NT2/D1 (cell line): ENCODE measurements at regions not wholly inside any gene's neighbourhood (a gene's known extent, or its start where the extent isn't known, plus 50 kb on each side); places are given as distances from the start of the nearest gene placed in this dataset.
"Not testable (repeated sequence)": the region's sequence is repeated elsewhere in the genome, so short reads cannot be mapped to it uniquely, and the experiment has no call there.

Experiments
- DNase-seq: peaks from one replicate; pipeline ENCODE4 v3.0.0-alpha.2; 2011; ENCODE audit warnings: low read depth, low spot score
- H3K27me3 ChIP-seq: 2 replicates; pipeline ENCODE4 v1.6.0; 2011; ENCODE audit warnings: mild to moderate bottlenecking; ENCODE audit not compliant: insufficient read length, insufficient read depth
- H3K36me3 ChIP-seq: 2 replicates; pipeline ENCODE4 v1.6.1; 2011; ENCODE audit warnings: mild to moderate bottlenecking, low read length, mixed read lengths; ENCODE audit not compliant: insufficient read depth, insufficient read length
- H3K4me1 ChIP-seq: 2 replicates; pipeline ENCODE4 v1.5.1; 2011; ENCODE audit not compliant: insufficient read depth, insufficient read length
- H3K4me3 ChIP-seq: 2 replicates; pipeline ENCODE4 v1.5.1; 2011; ENCODE audit warnings: low read depth; ENCODE audit not compliant: insufficient read length
- H3K9ac ChIP-seq: 2 replicates; pipeline ENCODE4 v1.6.0; 2011; ENCODE audit warnings: low read depth; ENCODE audit not compliant: insufficient read length
- H3K9me3 ChIP-seq: 2 replicates; pipeline ENCODE4 v1.5.1; 2011; ENCODE audit warnings: mild to moderate bottlenecking, low read length; ENCODE audit not compliant: insufficient read depth
- SUZ12 ChIP-seq: IDR thresholded peaks from 2 replicates; pipeline ENCODE4 v1.6.1; 2011; ENCODE audit not compliant: insufficient read length, insufficient read depth; ENCODE audit errors: extremely low read depth
- YY1 ChIP-seq: IDR thresholded peaks from 2 replicates; pipeline ENCODE4 v1.6.1; 2011; ENCODE audit not compliant: insufficient read length, insufficient read depth
- ZNF274 ChIP-seq: IDR thresholded peaks from 2 replicates; pipeline ENCODE4 v1.6.1; 2011; ENCODE audit warnings: mild to moderate bottlenecking, low read depth, low read length

- H3K9ac ChIP-seq, result no peak overlapping the region
- H3K4me3 ChIP-seq, result no peak overlapping the region
- H3K4me1 ChIP-seq, result no peaks in the 10 kb centered on the region
- H3K27me3 ChIP-seq, result peaks cover 5% of the 10 kb centered on the region
- H3K9me3 ChIP-seq, result no peaks in the 10 kb centered on the region; the same call in 1 of the 2 replicates
- DNase-seq, result no peak
- no peak for TF ChIP-seq ZNF274
- no peak for TF ChIP-seq SUZ12
- no peak for TF ChIP-seq YY1
- H3K36me3 ChIP-seq, result no peaks in the 10 kb centered on the region
These were observed 69.7 kb downstream of the RPS6KA4 start for GRCh38 chr11:64428693-64429092.

GRCh38 chr11:64429970-64430369 is 71.0 kb downstream of the RPS6KA4 start:
- H3K4me3 ChIP-seq, result no peak overlapping the region
- DNase-seq, result no peak
- TF ChIP-seq YY1 (no peak), SUZ12 (no peak), ZNF274 (no peak)
- H3K9ac ChIP-seq, result no peak overlapping the region
- H3K27me3 ChIP-seq, result peaks cover 5% of the 10 kb centered on the region
- no peaks in the 10 kb centered on the region for H3K36me3 ChIP-seq
- no peaks in the 10 kb centered on the region for H3K4me1 ChIP-seq
- H3K9me3 ChIP-seq, result no peaks in the 10 kb centered on the region; the same call in 1 of the 2 replicates

GRCh38 chr11:64430645-64431044 is 71.7 kb downstream of the RPS6KA4 start:
- TF ChIP-seq YY1 (no peak), SUZ12 (no peak), ZNF274 (no peak)
- Histone ChIP-seq H3K4me1 (no peaks in the 10 kb centered on the region), H3K36me3 (no peaks in the 10 kb centered on the region), H3K9me3 (no peaks in the 10 kb centered on the region; the same call in 1 of the 2 replicates), H3K4me3 (no peak overlapping the region), H3K27me3 (peaks cover 5% of the 10 kb centered on the region), H3K9ac (no peak overlapping the region)
- no peak for DNase-seq

GRCh38 chr11:64436000-64436399 is 77.0 kb downstream of the RPS6KA4 start:
- no peaks in the 10 kb centered on the region for H3K36me3 ChIP-seq
- no peak for DNase-seq

GRCh38 chr11:64437426-64437825 is 78.5 kb downstream of the RPS6KA4 start:
- Histone ChIP-seq H3K4me1 (peaks cover 21% of the 10 kb centered on the region), H3K27me3 (no peaks in the 10 kb centered on the region), H3K9me3 (no peaks in the 10 kb centered on the region), H3K9ac (no peak overlapping the region), H3K36me3 (no peaks in the 10 kb centered on the region), H3K4me3 (no peak overlapping the region)
- DNase-seq, result no peak
- no peak for TF ChIP-seq YY1
- TF ChIP-seq ZNF274, result no peak
- no peak for TF ChIP-seq SUZ12

More at GRCh38 chr11:64436000-64436399, 77.0 kb downstream of the RPS6KA4 start:
- H3K9me3 ChIP-seq, result no peaks in the 10 kb centered on the region; the same call in 1 of the 2 replicates
- no peaks in the 10 kb centered on the region for H3K27me3 ChIP-seq
- H3K4me3 ChIP-seq, result no peak overlapping the region
- TF ChIP-seq ZNF274, result no peak
- no peak for TF ChIP-seq SUZ12
- no peak for TF ChIP-seq YY1
- H3K4me1 ChIP-seq, result peaks cover 12% of the 10 kb centered on the region
- no peak overlapping the region for H3K9ac ChIP-seq

DNA sequence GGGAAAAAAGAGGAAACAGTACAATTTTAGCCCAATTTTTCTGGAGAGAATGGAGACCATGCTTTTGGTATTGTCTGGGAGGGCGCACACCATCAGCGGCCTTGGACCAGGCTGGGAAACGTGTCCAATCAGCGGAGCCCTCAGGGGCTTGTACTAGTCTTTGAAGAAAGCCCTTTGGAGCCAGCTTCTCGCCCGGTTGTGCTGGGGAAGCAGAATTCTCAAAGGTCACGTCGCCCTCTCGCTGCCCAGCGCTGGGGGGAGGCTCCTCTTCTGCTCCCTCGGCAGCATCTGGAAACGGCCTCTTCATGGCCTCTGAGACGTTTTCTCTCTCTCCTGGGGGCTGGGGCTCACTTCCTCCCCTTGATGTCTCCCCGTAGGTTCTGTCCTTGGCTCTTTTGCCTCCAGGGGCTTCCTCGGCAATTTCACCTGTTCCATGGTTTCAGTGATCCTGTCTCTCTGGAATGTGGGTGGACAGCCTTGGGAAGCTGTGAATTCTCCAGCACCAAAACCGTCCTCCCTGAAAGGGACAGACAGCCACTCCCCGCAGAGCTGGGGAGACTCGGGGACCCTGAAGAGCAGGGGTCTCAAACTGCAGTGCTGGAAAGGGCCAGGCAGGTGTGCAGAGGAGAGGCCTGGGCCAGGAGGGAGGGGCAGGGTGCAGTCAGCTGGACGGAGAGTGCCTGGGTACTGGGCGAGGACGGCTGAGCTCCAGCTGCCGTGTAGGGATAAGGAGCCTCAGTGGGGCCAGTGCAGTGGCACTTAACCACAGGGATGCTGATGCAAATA is 80.2 kb downstream of the RPS6KA4 start:
- no peak overlapping the region for H3K4me3 ChIP-seq
- H3K9ac ChIP-seq, result peak overlapping the region; percentile 21

GRCh38 chr11:64439772-64440491 is 81.0 kb downstream of the RPS6KA4 start:
- not testable (repeated sequence) for H3K36me3 ChIP-seq, H3K4me3 ChIP-seq, DNase-seq, H3K9ac ChIP-seq, H3K27me3 ChIP-seq, H3K9me3 ChIP-seq
- peaks cover 21% of the 10 kb centered on the region for H3K4me1 ChIP-seq

More for the DNA sequence above, 80.2 kb downstream of the RPS6KA4 start:
- TF ChIP-seq YY1 (no peak), SUZ12 (no peak), ZNF274 (no peak)
- DNase-seq, result no peak
- Histone ChIP-seq H3K9me3 (no peaks in the 10 kb centered on the region), H3K4me1 (peaks cover 21% of the 10 kb centered on the region), H3K36me3 (no peaks in the 10 kb centered on the region), H3K27me3 (no peaks in the 10 kb centered on the region)
